ENCODE measurements at regions not wholly inside any gene's neighbourhood (a gene's known extent, or its start where the extent isn't known, plus 50 kb on each side); places are given as distances from the start of the nearest gene placed in this dataset.

DNA sequence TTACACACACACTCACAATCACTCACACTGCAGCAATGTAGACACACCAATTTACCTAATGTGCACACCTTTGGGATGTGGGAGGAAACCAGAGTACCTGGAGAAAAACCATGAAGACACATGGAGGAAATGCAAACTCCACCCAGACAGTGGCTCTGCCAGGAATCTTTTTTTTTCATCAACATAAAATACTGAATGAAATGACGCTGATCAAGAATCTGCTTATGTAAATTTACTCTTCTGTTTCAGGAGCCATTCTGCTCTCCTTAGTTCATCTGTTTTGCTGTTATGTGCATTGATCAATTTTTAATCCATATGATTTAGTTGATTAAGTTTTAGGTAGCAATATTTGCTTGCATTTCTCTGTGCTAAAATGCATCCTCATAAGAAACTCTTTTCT lies 414.2 kb upstream of the CCDC54 start:
- TF ChIP-seq, protein P1, sequence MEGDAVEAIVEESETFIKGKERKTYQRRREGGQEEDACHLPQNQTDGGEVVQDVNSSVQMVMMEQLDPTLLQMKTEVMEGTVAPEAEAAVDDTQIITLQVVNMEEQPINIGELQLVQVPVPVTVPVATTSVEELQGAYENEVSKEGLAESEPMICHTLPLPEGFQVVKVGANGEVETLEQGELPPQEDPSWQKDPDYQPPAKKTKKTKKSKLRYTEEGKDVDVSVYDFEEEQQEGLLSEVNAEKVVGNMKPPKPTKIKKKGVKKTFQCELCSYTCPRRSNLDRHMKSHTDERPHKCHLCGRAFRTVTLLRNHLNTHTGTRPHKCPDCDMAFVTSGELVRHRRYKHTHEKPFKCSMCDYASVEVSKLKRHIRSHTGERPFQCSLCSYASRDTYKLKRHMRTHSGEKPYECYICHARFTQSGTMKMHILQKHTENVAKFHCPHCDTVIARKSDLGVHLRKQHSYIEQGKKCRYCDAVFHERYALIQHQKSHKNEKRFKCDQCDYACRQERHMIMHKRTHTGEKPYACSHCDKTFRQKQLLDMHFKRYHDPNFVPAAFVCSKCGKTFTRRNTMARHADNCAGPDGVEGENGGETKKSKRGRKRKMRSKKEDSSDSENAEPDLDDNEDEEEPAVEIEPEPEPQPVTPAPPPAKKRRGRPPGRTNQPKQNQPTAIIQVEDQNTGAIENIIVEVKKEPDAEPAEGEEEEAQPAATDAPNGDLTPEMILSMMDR (IDR thresholded peaks at IDR 0.05), result no peak
- TF ChIP-seq POLR2A (IDR thresholded peaks at IDR 0.05) (no peak), EP300 (IDR thresholded peaks at IDR 0.05; ENCODE audit: low read depth) (no peak), POLR2AphosphoS5 (IDR thresholded peaks at IDR 0.05) (no peak)

Measured in transverse colon (tissue), 4 donors.